ENCODE measurements at regions not wholly inside any gene's neighbourhood (a gene's known extent, or its start where the extent isn't known, plus 50 kb on each side); places are given as distances from the start of the nearest gene placed in this dataset.
"Not testable (repeated sequence)": the region's sequence is repeated elsewhere in the genome, so short reads cannot be mapped to it uniquely, and the experiment has no call there.

- DNase-seq (ENCODE audit: low read depth) = no peak
Measured at GRCh38 chr6:10343320-10343719, 71.6 kb downstream of the TFAP2A start.

GRCh38 chr6:10341605-10342004 is 73.3 kb downstream of the TFAP2A start:
- DNase-seq (ENCODE audit: low read depth) = no peak

DNA sequence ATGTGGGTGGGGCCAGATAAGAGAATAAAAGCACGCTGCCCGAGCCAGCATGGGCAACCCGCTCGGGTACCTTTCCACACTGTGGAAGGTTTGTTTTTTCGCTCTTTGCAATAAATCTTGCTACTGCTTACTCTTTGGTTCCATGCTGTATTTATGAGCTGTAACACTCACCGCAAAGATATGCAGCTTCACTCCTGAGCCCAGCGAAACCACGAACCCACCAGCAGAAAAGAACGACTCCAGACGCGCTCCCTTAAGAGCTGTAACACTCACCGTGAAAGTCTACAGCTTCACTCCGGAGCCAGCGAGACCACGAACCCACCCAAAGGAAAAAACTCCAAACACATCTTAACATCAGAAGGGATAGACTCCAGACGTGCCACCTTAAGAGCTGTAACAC is 76.7 kb downstream of the TFAP2A start:
- no peak for DNase-seq (ENCODE audit: low read depth)

- DNase-seq (ENCODE audit: low read depth) = not testable (repeated sequence)
Measured at GRCh38 chr6:10337376-10337775, 77.5 kb downstream of the TFAP2A start.

GRCh38 chr6:10332111-10332510 is 82.8 kb downstream of the TFAP2A start:
- no peak for DNase-seq (ENCODE audit: low read depth)

- no peak for DNase-seq (ENCODE audit: low read depth)
Measured at GRCh38 chr6:10331334-10331968, 83.4 kb downstream of the TFAP2A start.

DNA sequence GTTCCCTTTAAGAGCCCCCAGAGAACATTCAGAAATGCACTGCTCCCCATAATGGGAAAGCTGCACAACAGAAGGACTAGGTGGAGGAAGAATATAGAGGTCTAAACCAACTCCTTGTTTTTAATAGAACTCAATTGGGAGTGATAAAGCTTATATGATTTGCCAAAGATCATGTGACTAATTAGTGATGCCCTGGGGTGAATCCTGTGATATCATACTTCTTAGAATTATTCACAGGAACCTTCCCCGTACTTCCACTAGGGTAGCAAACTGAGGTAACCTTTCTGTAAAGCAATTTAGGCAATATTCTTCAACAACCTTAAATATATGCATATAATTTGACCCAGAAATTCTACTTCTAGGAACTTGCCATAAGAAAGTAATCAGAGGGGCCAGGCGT is 84.4 kb downstream of the TFAP2A start:
- DNase-seq (ENCODE audit: low read depth) = no peak

DNA sequence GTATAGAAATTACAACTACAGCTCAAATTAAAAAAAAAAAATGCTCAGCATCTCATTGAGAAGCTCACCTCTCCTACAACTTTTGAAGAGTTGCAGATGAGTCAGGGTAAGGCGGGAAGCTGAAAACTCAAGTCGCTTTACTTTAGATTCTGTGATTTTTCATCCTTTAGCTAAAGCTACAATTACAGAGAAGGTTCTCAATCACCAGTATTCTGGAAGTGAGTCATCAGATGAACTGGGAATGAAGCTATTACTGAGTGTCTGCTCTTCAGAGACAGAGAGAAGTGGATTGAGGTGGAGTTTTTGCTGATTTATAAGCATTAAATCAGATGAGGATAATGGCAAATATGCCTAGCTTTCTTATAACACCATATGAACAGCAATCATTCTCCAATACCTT is 91.9 kb downstream of the TFAP2A start:
- no peak for DNase-seq (ENCODE audit: low read depth)

- no peak for DNase-seq (ENCODE audit: low read depth)
Measured at GRCh38 chr6:10320291-10320690, 94.6 kb downstream of the TFAP2A start.

DNA sequence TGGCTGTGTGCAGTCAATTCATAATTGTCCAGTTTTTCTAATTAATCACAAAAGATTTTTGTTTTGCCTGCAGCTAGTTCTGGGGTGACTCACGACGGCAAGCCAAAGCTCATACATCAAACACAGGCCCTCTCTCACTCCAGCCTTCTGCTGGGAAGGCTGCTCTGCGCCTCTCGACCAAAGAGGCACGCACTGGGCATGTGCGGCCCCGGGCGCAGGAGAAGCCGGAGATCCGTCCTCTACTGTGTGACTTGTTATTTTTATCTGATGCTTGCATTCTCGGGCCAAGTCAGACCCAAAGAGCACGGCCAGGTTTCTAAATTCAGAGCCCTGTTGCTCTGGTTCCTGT is 98.5 kb downstream of the TFAP2A start:
- no peak for DNase-seq (ENCODE audit: low read depth)

DNA sequence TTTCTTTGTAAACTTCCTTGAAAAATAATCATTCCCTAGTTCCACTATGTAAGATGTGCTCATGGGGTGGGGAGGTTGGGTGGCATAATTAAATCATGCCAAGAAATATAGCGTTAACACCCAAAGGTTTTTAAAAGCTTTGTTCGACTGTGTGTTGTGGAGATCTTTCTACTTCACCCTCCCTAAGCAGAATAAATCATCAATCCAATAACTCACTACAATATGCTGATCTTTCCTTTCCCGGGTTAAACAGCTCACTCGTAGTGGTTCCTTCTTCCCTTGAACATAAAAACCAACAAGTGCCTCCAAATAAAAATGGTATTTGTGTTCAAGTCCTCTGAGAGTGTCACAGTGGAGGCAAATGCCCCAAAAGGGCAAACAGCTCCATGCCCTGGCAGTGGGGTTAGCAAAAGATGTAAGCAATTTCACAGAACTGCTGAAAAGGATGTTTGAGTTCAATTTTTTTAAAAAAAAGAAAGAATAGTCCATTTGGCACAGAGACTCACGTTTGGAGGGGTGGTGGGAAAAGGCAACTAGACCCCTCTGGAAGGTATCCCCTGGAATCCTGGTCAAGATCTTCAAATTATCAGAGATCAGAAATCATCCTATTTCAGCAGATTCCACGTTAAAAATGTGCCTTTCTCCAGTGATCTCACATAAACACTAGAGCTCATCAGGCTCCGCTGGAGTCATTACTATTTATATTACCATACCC is 99.1 kb downstream of the TFAP2A start:
- no peak for DNase-seq (ENCODE audit: low read depth)

GRCh38 chr6:10315034-10315433 is 99.8 kb downstream of the TFAP2A start:
- DNase-seq (ENCODE audit: low read depth) = no peak

GRCh38 chr6:10314163-10314955 is 100.5 kb downstream of the TFAP2A start:
- no peak for DNase-seq (ENCODE audit: low read depth)

DNA sequence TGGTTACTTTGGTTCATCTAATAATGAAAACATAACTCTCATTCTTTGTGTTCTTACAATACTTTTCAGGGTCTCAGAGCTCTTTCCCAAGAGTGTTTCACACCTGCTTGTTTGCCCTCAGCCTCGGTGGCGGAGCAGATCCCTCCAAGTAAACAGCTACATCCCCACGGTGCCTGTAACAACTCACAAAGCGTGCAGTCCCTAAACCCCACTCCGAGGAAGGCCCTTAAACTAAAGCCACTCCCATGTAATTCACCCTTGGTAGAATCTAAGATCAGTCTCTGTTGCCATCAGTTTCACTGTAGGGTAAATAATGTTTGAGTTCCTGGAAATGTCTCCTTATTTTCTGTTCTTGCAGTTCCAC is 101.1 kb downstream of the TFAP2A start:
- no peak for DNase-seq (ENCODE audit: low read depth)

DNA sequence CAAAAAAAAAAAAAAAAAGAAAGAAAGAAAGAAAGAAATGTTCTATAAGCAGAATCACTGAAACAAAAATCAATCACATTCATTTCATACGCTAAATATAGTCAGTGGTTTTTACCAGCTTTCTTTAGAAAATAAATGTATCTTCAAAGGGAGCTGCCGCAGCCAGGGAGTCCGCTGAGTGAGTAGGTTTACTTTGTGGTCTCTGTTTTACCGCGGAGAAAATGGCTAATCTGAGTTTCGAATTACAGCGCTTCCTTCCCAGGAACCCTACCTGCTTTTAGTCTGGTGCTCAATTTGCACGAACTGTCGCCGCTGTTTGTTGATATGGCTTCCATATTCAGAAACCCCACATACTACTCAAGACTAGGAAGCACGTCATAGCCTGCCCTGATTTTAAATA is 102.4 kb downstream of the TFAP2A start:
- no peak for DNase-seq (ENCODE audit: low read depth)

- DNase-seq (ENCODE audit: low read depth) = not testable (repeated sequence)
Measured at GRCh38 chr6:10311546-10312405, 103.1 kb downstream of the TFAP2A start.

GRCh38 chr6:10310826-10311225 is 104.0 kb downstream of the TFAP2A start:
- DNase-seq (ENCODE audit: low read depth) = no peak

- no peak for DNase-seq (ENCODE audit: low read depth)
Measured at GRCh38 chr6:10310330-10310653, 104.6 kb downstream of the TFAP2A start.

- DNase-seq (ENCODE audit: low read depth) = no peak
Measured at GRCh38 chr6:10309457-10310329, 105.2 kb downstream of the TFAP2A start.

DNA sequence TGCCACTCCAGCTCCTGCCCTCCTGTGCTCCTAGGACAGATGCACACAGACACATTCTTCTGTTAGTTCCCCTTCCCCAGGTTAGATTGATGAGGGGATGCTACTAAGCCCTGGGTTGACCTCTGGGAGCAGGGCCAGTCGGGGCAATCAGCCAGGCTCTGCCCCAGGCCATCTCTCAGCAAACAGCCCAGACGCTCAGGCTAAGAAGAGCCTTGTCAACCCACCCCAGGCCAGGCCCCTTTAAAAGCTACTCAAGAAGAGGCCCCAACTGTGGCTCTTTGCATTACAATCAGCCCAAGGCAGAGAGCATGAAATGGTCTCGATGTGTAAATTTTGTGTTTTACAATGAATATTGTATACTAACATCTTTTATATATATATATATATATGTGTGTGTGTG is 107.4 kb downstream of the TFAP2A start:
- DNase-seq (ENCODE audit: low read depth) = no peak

- no peak for DNase-seq (ENCODE audit: low read depth)
Measured at GRCh38 chr6:10307028-10307427, 107.8 kb downstream of the TFAP2A start.
